ENCODE measurements at regions not wholly inside any gene's neighbourhood (a gene's known extent, or its start where the extent isn't known, plus 50 kb on each side); places are given as distances from the start of the nearest gene placed in this dataset.
"Not testable (repeated sequence)": the region's sequence is repeated elsewhere in the genome, so short reads cannot be mapped to it uniquely, and the experiment has no call there.

DNA sequence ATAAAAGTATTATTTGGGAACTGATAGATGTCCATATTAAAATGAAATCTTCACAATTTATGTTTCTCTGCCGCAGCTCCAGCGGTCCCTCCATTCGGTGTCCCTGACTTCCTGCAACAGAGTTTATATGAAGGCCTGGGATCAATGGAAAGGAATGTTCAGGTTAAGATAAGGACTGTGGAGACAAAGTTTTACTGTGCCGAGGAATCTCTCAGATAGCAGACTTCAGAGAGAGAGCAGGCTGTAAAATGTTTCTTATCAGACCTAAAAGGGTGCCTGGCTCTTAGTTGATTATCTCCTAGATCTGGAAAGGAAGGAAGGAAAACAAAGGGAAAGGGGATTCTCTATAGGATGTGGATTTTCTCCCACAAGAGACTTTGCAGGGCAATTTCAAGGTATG, 193.7 kb upstream of the PIEZO2 start:
- H3K9me3 ChIP-seq (ENCODE audit: control insufficient read depth in 2 of 2, low read length in 2 of 2), result no peaks in the 10 kb centered on the region
- Mint-ChIP-seq H3K4me3 (no peak overlapping the region), H3K27ac (no peak overlapping the region), H3K36me3 (no peaks in the 10 kb centered on the region), H3K27me3 (no peaks in the 10 kb centered on the region), H3K9me3 (peaks cover 2 to 11% (median 6%) of the 10 kb centered on the region in 7 donors), H3K4me1 (no peaks in the 10 kb centered on the region)
- H3K36me3 ChIP-seq (ENCODE audit: control insufficient read depth, insufficient read depth, low read length), result no peaks in the 10 kb centered on the region
- DNase-seq, result no peak
- no peaks in the 10 kb centered on the region for H3K27me3 ChIP-seq (ENCODE audit: control insufficient read depth, insufficient read depth, low read length)
- H3K4me1 ChIP-seq (ENCODE audit: control insufficient read depth, insufficient read depth, low read length, poor library complexity, severe bottlenecking), result no peaks in the 10 kb centered on the region
- no peak for ATAC-seq (ENCODE audit: low read depth in 2 of 2)
- no peak overlapping the region for H3K27ac ChIP-seq (ENCODE audit: insufficient read depth, low read length, poor library complexity, severe bottlenecking)
- no peak overlapping the region for H3K4me3 ChIP-seq (ENCODE audit: low read depth, low read length)

DNA sequence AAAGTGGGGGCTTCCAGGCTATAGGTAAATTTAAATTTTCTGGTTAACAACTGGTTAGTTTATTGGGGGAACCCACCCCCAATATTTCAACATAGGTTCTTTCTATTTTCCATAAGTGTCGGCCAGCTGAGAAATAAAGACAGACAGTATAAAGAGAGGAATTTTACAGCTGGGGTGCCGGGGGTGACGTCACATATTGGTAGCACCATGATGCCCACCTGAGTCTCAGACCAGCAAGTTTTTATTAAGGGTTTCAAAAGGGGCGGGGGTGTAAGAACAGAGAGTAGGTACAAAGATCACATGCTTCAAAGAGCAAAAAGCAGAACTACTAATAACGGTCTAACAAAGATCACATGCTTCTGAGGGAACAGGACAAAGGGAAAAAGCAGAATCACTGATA, 192.7 kb upstream of the PIEZO2 start:
- ATAC-seq (ENCODE audit: low read depth in 2 of 2); DNase-seq; H3K4me1 ChIP-seq (ENCODE audit: control insufficient read depth, insufficient read depth, low read length, poor library complexity, severe bottlenecking); H3K9me3 ChIP-seq (ENCODE audit: control insufficient read depth in 2 of 2, low read length in 2 of 2); H3K27ac Mint-ChIP-seq; H3K4me3 ChIP-seq (ENCODE audit: low read depth, low read length); H3K4me1 Mint-ChIP-seq; H3K36me3 ChIP-seq (ENCODE audit: control insufficient read depth, insufficient read depth, low read length); H3K27me3 Mint-ChIP-seq; H3K27me3 ChIP-seq (ENCODE audit: control insufficient read depth, insufficient read depth, low read length); H3K4me3 Mint-ChIP-seq; H3K27ac ChIP-seq (ENCODE audit: insufficient read depth, low read length, poor library complexity, severe bottlenecking); H3K36me3 Mint-ChIP-seq; H3K9me3 Mint-ChIP-seq: not testable (repeated sequence)

DNA sequence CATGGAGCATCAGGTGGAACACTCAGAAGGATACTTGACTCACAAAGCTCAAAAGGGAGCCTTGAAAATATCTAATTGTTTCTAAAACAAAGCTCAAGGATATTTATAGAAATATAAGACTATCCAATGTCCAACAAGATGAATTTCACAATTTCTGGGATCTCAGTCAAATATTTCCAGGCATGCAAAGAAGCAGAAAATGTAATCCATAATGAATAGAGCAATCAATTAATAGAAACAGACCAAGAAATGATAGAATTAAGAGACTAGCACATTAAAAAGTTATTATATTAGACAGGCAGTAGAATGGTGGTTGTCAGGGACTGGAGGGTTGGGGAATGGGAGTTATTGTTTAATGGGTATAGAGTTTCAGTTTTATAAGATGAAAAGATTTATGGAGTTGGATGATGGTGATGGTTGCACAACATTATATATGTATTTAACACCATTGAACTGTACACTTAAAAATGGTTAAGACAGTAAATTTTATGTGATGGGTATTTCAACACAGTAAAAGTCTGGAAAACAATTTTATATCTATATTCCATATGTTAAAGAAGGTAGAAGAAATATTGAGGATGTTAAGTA, 189.9 kb upstream of the PIEZO2 start:
- Histone ChIP-seq H3K36me3 (ENCODE audit: control insufficient read depth, insufficient read depth, low read length) (no peaks in the 10 kb centered on the region), H3K27me3 (ENCODE audit: control insufficient read depth, insufficient read depth, low read length) (no peaks in the 10 kb centered on the region), H3K4me3 (ENCODE audit: low read depth, low read length) (no peak overlapping the region), H3K27ac (ENCODE audit: insufficient read depth, low read length, poor library complexity, severe bottlenecking) (no peak overlapping the region), H3K9me3 (ENCODE audit: control insufficient read depth in 2 of 2, low read length in 2 of 2) (no peaks in the 10 kb centered on the region), H3K4me1 (ENCODE audit: control insufficient read depth, insufficient read depth, low read length, poor library complexity, severe bottlenecking) (no peaks in the 10 kb centered on the region)
- DNase-seq (no peak), ATAC-seq (ENCODE audit: low read depth in 2 of 2) (no peak)
- no peak overlapping the region for H3K4me3 Mint-ChIP-seq
- H3K9me3 Mint-ChIP-seq, result peaks cover 0 to 9% (median 4%) of the 10 kb centered on the region in 7 donors
- H3K4me1 Mint-ChIP-seq, result no peaks in the 10 kb centered on the region
- no peak overlapping the region for H3K27ac Mint-ChIP-seq
- peaks cover 8% of the 10 kb centered on the region for H3K27me3 Mint-ChIP-seq
- no peaks in the 10 kb centered on the region for H3K36me3 Mint-ChIP-seq

DNA sequence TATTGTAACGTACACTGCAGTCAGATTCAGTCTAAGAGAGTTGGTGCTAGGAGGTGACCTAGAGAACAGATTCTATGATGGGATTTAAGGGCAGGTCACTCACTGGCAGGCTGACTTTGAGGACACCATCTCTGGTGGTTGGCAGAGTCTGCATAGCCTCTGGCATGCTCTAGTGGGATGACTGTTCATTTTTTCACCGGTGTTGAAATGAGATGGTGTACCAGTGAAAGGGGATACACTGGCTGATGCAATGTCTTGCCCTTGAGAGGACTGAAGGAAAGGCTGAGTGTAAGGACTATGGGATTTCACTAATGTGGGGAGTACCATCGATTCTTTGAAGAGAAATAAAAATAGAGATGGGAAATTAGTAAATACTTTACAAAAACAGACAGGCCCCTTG, 186.9 kb upstream of the PIEZO2 start:
- ATAC-seq (ENCODE audit: low read depth in 2 of 2) (no peak), DNase-seq (no peak)
- Mint-ChIP-seq H3K9me3 (peaks cover 0 to 5% (median 0%) of the 10 kb centered on the region in 7 donors), H3K36me3 (no peaks in the 10 kb centered on the region), H3K27ac (no peak overlapping the region), H3K27me3 (peaks cover 8% of the 10 kb centered on the region), H3K4me3 (no peak overlapping the region), H3K4me1 (no peaks in the 10 kb centered on the region)
- Histone ChIP-seq H3K4me3 (ENCODE audit: low read depth, low read length) (no peak overlapping the region), H3K36me3 (ENCODE audit: control insufficient read depth, insufficient read depth, low read length) (no peaks in the 10 kb centered on the region), H3K27me3 (ENCODE audit: control insufficient read depth, insufficient read depth, low read length) (no peaks in the 10 kb centered on the region), H3K4me1 (ENCODE audit: control insufficient read depth, insufficient read depth, low read length, poor library complexity, severe bottlenecking) (no peaks in the 10 kb centered on the region), H3K27ac (ENCODE audit: insufficient read depth, low read length, poor library complexity, severe bottlenecking) (no peak overlapping the region), H3K9me3 (ENCODE audit: control insufficient read depth in 2 of 2, low read length in 2 of 2) (no peaks in the 10 kb centered on the region)

DNA sequence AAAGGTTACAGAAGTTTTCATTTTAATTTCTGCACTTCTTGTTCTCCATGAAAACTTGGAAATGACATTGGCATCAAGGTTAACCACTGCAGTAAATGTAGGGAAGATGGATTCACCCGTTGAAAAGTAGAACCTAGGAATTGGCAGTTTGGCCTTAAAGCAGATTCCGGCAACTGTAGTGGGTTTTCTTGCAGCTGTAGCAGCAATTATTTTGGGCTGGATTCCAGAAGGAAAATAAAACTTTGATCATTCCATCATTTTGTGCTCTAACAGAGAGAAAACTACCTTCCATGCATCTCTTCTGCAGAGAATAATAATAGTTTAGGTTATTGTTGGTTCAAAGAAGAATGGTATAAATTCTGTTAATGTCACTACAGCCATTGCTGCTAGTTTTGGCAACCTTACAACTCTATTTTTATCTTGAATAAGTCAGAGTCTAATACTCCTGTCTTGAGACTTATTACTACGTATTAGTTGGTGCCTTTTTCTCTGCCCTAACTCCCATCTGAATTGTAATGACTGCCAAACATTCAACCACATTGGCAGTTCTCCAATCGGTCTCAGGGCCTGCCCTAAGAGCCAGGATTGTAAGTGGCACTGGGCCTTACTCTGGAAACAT, 178.1 kb upstream of the PIEZO2 start:
- H3K4me1 Mint-ChIP-seq, result no peaks in the 10 kb centered on the region
- no peak for ATAC-seq (ENCODE audit: low read depth in 2 of 2)
- H3K4me3 Mint-ChIP-seq, result no peak overlapping the region

DNA sequence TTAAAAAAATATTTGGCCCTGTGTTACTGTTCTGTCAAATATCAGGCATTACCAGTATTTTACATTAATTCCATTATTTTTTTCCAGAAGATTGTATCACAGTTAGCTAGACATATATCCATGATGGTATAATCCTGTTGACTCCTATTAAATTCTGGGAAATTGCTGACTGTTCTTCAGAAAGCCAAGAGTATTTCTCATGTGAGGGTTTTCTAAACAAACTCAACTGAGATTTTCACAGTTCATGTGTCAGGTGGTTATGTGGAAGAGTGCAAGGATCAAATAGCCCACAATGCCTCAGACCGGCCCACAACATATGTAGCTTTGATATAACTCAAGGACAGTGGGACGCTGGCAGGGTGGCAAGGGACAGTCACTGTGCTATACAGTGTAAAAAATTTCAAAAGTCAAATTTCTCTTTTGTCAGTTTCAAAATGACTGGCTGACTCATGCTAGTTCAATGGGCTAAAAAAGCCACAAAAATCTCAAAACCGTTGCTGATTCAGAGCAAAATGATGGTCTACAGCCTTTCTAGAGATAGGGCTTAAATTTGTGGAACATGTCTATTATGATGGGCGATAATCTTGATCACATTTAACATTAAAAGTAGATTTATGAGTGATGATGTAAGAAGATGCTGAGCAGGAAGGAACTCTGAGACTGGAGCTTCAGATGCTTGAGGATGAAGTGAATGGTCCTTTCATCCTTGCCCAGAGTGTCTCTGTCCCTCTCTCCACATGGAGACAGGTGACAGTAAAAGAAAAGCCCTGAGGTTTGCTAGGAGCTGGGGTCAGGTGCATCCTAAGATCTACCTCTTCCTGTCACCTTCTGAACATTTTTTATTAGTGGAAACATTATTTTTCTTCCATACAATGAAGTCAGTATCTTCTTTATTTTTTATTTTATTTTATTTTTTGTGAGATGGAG, 175.8 kb upstream of the PIEZO2 start:
- Mint-ChIP-seq H3K36me3 (no peaks in the 10 kb centered on the region), H3K9me3 (peaks cover 0 to 6% (median 0%) of the 10 kb centered on the region in 7 donors), H3K4me1 (no peaks in the 10 kb centered on the region), H3K4me3 (no peak overlapping the region), H3K27me3 (no peaks in the 10 kb centered on the region), H3K27ac (no peak overlapping the region)
- no peak overlapping the region for H3K4me3 ChIP-seq (ENCODE audit: low read depth, low read length)
- no peaks in the 10 kb centered on the region for H3K27me3 ChIP-seq (ENCODE audit: control insufficient read depth, insufficient read depth, low read length)
- H3K4me1 ChIP-seq (ENCODE audit: control insufficient read depth, insufficient read depth, low read length, poor library complexity, severe bottlenecking), result no peaks in the 10 kb centered on the region
- no peaks in the 10 kb centered on the region for H3K9me3 ChIP-seq (ENCODE audit: control insufficient read depth in 2 of 2, low read length in 2 of 2)
- ATAC-seq (ENCODE audit: low read depth in 2 of 2), result no peak
- no peaks in the 10 kb centered on the region for H3K36me3 ChIP-seq (ENCODE audit: control insufficient read depth, insufficient read depth, low read length)
- no peak for DNase-seq
- no peak overlapping the region for H3K27ac ChIP-seq (ENCODE audit: insufficient read depth, low read length, poor library complexity, severe bottlenecking)

More for the DNA sequence above, 178.1 kb upstream of the PIEZO2 start:
- no peaks in the 10 kb centered on the region for H3K27me3 ChIP-seq (ENCODE audit: control insufficient read depth, insufficient read depth, low read length)
- Mint-ChIP-seq H3K27me3 (no peaks in the 10 kb centered on the region), H3K27ac (no peak overlapping the region), H3K36me3 (no peaks in the 10 kb centered on the region), H3K9me3 (peaks cover 0 to 5% (median 0%) of the 10 kb centered on the region in 7 donors)
- DNase-seq, result no peak
- H3K27ac ChIP-seq (ENCODE audit: insufficient read depth, low read length, poor library complexity, severe bottlenecking), result no peak overlapping the region
- H3K9me3 ChIP-seq (ENCODE audit: control insufficient read depth in 2 of 2, low read length in 2 of 2), result no peaks in the 10 kb centered on the region
- H3K4me3 ChIP-seq (ENCODE audit: low read depth, low read length), result no peak overlapping the region
- H3K36me3 ChIP-seq (ENCODE audit: control insufficient read depth, insufficient read depth, low read length), result no peaks in the 10 kb centered on the region
- no peaks in the 10 kb centered on the region for H3K4me1 ChIP-seq (ENCODE audit: control insufficient read depth, insufficient read depth, low read length, poor library complexity, severe bottlenecking)

DNA sequence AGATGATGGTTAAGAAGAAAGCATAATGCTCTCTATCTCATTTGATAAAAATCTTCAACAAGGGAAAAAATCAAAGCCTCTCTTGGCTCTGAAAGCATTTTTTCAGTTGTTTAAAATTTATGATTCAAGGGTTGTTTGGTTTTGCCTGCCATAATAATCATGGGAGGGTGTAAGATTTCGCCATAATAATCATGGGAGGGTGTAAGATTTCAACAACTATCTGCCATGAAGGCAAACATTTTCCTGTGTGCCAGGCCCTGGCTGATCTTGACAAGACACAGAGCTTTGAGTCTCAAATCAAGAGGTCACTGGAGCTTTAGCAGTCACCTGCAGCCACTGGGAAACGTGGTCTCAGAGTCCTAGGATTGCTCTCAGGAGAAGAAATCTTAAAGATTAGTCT, 175.1 kb upstream of the PIEZO2 start:
- Histone ChIP-seq H3K4me1 (ENCODE audit: control insufficient read depth, insufficient read depth, low read length, poor library complexity, severe bottlenecking) (no peaks in the 10 kb centered on the region), H3K36me3 (ENCODE audit: control insufficient read depth, insufficient read depth, low read length) (no peaks in the 10 kb centered on the region), H3K27me3 (ENCODE audit: control insufficient read depth, insufficient read depth, low read length) (no peaks in the 10 kb centered on the region), H3K4me3 (ENCODE audit: low read depth, low read length) (no peak overlapping the region), H3K27ac (ENCODE audit: insufficient read depth, low read length, poor library complexity, severe bottlenecking) (no peak overlapping the region), H3K9me3 (ENCODE audit: control insufficient read depth in 2 of 2, low read length in 2 of 2) (no peaks in the 10 kb centered on the region)
- ATAC-seq (ENCODE audit: low read depth in 2 of 2) (no peak), DNase-seq (no peak)
- Mint-ChIP-seq H3K36me3 (no peaks in the 10 kb centered on the region), H3K9me3 (peaks cover 0 to 6% (median 0%) of the 10 kb centered on the region in 7 donors), H3K27ac (no peak overlapping the region), H3K4me3 (no peak overlapping the region), H3K27me3 (no peaks in the 10 kb centered on the region), H3K4me1 (no peaks in the 10 kb centered on the region)
